ENCODE measurements at regions not wholly inside any gene's neighbourhood (a gene's known extent, or its start where the extent isn't known, plus 50 kb on each side); places are given as distances from the start of the nearest gene placed in this dataset.

DNA sequence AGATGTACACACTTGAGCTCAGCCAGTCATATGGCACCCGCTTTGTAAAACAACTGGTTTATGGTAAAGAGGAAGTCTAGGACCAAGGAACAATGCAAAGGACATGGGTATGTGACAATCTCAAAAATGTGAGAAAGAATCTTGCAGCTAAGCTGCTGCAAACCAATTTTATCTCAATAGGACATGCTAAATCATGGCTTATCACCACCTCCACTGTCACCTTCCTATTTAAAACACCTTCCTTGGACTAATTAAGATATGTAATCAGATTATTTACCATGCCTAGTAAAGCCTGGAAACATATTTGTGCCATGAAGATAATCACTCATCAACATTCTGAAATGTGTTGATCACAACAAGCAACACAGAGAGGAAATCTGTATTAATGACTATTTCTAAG is 622.7 kb downstream of the CDH11 start:
- no peaks in the 10 kb centered on the region for H3K27me3 ChIP-seq (replicated peaks; ENCODE audit: insufficient read depth)
- DNase-seq (ENCODE audit: low spot score) (no peak), ATAC-seq (ENCODE audit: insufficient number of reproducible peaks, low FRiP score, low read depth) (no peak)
- H3K4me3 ChIP-seq = no peak overlapping the region
- TF ChIP-seq, protein P1, sequence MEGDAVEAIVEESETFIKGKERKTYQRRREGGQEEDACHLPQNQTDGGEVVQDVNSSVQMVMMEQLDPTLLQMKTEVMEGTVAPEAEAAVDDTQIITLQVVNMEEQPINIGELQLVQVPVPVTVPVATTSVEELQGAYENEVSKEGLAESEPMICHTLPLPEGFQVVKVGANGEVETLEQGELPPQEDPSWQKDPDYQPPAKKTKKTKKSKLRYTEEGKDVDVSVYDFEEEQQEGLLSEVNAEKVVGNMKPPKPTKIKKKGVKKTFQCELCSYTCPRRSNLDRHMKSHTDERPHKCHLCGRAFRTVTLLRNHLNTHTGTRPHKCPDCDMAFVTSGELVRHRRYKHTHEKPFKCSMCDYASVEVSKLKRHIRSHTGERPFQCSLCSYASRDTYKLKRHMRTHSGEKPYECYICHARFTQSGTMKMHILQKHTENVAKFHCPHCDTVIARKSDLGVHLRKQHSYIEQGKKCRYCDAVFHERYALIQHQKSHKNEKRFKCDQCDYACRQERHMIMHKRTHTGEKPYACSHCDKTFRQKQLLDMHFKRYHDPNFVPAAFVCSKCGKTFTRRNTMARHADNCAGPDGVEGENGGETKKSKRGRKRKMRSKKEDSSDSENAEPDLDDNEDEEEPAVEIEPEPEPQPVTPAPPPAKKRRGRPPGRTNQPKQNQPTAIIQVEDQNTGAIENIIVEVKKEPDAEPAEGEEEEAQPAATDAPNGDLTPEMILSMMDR (IDR thresholded peaks at IDR 0.05) = no peak
- no peak overlapping the region for H3K27ac ChIP-seq
- H3K36me3 ChIP-seq = no peaks in the 10 kb centered on the region
- no peaks in the 10 kb centered on the region for H3K4me1 ChIP-seq (ENCODE audit: control insufficient read depth in 1 of 2, low read depth in 2 of 2)
- H3K9me3 ChIP-seq = no peaks in the 10 kb centered on the region

DNA sequence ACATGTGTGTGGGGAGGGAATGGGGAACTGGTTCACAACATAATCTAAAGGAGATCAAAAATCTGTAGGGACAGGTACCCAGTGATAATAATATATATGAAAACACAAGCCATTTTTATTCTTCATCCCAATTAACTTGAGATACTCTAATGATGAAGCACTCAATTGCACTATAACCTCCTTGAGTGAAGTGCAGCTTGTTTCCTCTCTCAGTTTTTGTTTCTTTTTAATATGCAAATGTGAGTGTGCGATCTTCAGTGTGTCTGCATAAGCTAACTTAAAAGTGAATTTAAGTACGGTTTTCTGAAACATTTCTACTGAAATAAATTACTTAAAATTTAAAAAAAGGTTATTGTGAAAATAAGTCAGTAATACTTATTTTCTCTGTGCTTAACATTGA is 623.5 kb downstream of the CDH11 start:
- no peak overlapping the region for H3K4me3 ChIP-seq
- DNase-seq (ENCODE audit: low spot score) = no peak
- no peaks in the 10 kb centered on the region for H3K27me3 ChIP-seq (replicated peaks; ENCODE audit: insufficient read depth)
- TF ChIP-seq, protein P1 (IDR thresholded peaks at IDR 0.05) = no peak
- no peaks in the 10 kb centered on the region for H3K4me1 ChIP-seq (ENCODE audit: control insufficient read depth in 1 of 2, low read depth in 2 of 2)
- no peaks in the 10 kb centered on the region for H3K9me3 ChIP-seq
- H3K27ac ChIP-seq = no peak overlapping the region
- H3K36me3 ChIP-seq = no peaks in the 10 kb centered on the region
- ATAC-seq (ENCODE audit: insufficient number of reproducible peaks, low FRiP score, low read depth) = no peak

DNA sequence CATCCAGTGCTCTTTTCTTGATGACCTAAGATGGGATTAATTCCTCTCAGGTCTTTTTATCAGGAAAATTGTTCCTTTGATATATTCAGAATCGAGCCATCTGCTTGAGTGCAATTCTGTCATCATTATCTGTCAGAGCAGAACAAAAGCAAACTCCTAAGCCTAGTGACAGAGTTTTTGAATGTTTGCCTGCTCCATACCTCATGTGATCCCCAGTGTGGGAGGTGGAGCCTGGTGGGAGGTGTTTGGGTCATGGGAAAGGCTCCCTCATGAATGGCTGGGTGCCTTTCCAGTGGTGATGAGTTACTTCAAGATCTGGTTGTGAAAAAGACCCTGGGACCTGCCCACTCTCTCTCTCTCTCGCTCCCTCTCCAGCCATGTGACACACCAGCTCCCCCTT is 628.2 kb downstream of the CDH11 start:
- Histone ChIP-seq H3K27ac (no peak overlapping the region), H3K9me3 (no peaks in the 10 kb centered on the region), H3K4me3 (no peak overlapping the region), H3K36me3 (no peaks in the 10 kb centered on the region), H3K4me1 (ENCODE audit: control insufficient read depth in 1 of 2, low read depth in 2 of 2) (no peaks in the 10 kb centered on the region), H3K27me3 (replicated peaks; ENCODE audit: insufficient read depth) (no peaks in the 10 kb centered on the region)
- DNase-seq (ENCODE audit: low spot score) (no peak), ATAC-seq (ENCODE audit: insufficient number of reproducible peaks, low FRiP score, low read depth) (no peak)
- TF ChIP-seq, protein P1 (IDR thresholded peaks at IDR 0.05) = no peak

DNA sequence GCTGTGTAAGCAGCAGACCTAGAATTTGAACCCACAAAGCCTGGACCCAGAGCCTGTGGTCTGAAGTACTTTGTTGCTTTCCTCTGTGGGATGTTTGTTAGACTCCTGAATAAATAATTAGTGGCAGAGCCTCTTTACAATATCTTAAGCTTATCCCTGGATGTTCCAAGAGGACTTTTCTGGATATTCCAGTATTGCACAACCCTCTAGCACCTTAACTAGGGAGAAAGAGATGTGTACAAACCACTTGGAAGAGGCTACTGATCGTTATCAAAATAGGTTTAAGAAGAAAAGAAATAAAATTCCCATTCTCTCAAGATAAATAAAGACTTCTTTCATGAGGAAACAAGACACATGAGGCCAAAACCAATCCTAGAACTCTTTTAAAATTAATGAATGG is 632.4 kb downstream of the CDH11 start:
- no peaks in the 10 kb centered on the region for H3K36me3 ChIP-seq
- H3K27ac ChIP-seq = no peak overlapping the region
- no peaks in the 10 kb centered on the region for H3K9me3 ChIP-seq
- TF ChIP-seq, protein P1 (IDR thresholded peaks at IDR 0.05) = no peak
- H3K4me3 ChIP-seq = no peak overlapping the region
- ATAC-seq (ENCODE audit: insufficient number of reproducible peaks, low FRiP score, low read depth) = no peak
- no peaks in the 10 kb centered on the region for H3K27me3 ChIP-seq (replicated peaks; ENCODE audit: insufficient read depth)
- H3K4me1 ChIP-seq (ENCODE audit: control insufficient read depth in 1 of 2, low read depth in 2 of 2) = no peaks in the 10 kb centered on the region
- no peak for DNase-seq (ENCODE audit: low spot score)

DNA sequence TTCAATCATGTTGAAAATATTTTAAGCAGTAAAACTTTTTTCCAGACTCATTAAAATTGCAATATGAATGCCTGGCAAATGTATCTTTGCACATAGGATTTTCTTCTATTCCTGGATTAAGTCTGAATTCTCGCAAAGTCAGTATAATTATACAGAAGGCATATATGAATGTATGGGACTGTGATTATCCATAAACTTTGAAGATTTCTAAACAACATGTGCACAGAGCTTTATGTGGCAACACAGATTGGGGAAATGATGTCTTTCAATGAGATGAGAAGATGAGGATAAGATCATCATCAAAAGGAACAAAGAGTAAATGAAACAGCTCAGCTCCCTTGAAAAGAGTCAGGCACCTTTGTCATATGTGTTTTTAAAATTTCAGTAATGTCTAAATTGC is 635.3 kb downstream of the CDH11 start:
- Histone ChIP-seq H3K4me3 (no peak overlapping the region), H3K27me3 (replicated peaks; ENCODE audit: insufficient read depth) (no peaks in the 10 kb centered on the region), H3K27ac (no peak overlapping the region), H3K4me1 (ENCODE audit: control insufficient read depth in 1 of 2, low read depth in 2 of 2) (peaks cover 0 to 5% of the 10 kb centered on the region in 2 donors), H3K9me3 (no peaks in the 10 kb centered on the region), H3K36me3 (no peaks in the 10 kb centered on the region)
- TF ChIP-seq, protein P1 (IDR thresholded peaks at IDR 0.05) = no peak
- no peak for ATAC-seq (ENCODE audit: insufficient number of reproducible peaks, low FRiP score, low read depth)
- DNase-seq (ENCODE audit: low spot score) = no peak
